ENCODE measurements at regions not wholly inside any gene's neighbourhood (a gene's known extent, or its start where the extent isn't known, plus 50 kb on each side); places are given as distances from the start of the nearest gene placed in this dataset.
"Not testable (repeated sequence)": the region's sequence is repeated elsewhere in the genome, so short reads cannot be mapped to it uniquely, and the experiment has no call there.

DNA sequence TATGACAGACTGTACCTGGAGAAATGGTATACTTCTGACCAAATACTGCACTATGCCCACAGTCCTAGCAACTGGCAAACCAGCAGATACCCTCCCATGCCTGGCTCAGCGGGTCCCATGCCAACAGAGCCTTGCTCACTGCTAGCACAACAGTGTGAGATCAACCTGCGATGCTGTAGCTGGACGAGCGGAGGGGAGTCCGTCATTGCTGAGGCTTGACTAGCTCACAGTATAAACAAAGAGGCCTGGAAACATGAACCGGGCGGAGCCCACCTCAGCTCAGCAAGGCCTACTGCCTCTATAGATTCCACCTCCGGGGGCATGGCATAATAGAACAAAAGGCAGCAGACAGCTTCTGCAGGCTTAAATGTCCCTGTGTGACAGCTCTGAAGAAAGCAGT is 93.2 kb upstream of the CAB39 start:
- no peak overlapping the region for H3K9ac ChIP-seq (replicated peaks; ENCODE audit: extremely low read depth, insufficient read depth, low read length)
- no peaks in the 10 kb centered on the region for H3K36me3 ChIP-seq (ENCODE audit: control insufficient read depth in 2 of 2, extremely low read depth in 1 of 2, insufficient read depth in 2 of 2, low read length in 2 of 2)
- no peak overlapping the region for H3K4me3 ChIP-seq (replicated peaks in 1 of 3; ENCODE audit: insufficient read depth in 1 of 3, low read depth in 1 of 3, low read length in 3 of 3)
- no peak for DNase-seq (ENCODE audit: low read depth, low spot score)
- CTCF ChIA-PET = interaction anchor here (0.8 to 1.5 kb wide), 4 partner anchors 179 to 611 kb away, joined by 3 read pairs; no protein-coding TSS in a partner anchor
- no peak overlapping the region for H3K27ac ChIP-seq (ENCODE audit: insufficient read depth, low read depth, low read length)
- no peak overlapping the region for H2AFZ ChIP-seq (ENCODE audit: low read depth, low read length)
- no peak for FAIRE-seq
- intact Hi-C loops (cut with micrococcal nuclease) (loop anchor here (10.0 kb wide), 1 partner anchor 825 kb away; no protein-coding TSS in a partner anchor), dilution Hi-C loops (cut with MboI; ENCODE audit: extremely low pct_ligation_motif_present, low sequenced_read_pairs) (no loop called here)
- BruUV-seq (replicated peaks) = no TSS peak
- H3K27me3 ChIP-seq (ENCODE audit: control insufficient read depth in 2 of 2, insufficient read depth in 2 of 2, low read length in 2 of 2) = peaks cover 0 to 3% of the 10 kb centered on the region in 2 experiments
- no peaks in the 10 kb centered on the region for H3K79me2 ChIP-seq (ENCODE audit: control insufficient read depth, insufficient read depth, low read length)
- H3K4me1 ChIP-seq (ENCODE audit: control insufficient read depth, extremely low read depth, insufficient read depth, low read length) = peaks cover 2% of the 10 kb centered on the region
- no peaks in the 10 kb centered on the region for H4K20me1 ChIP-seq (replicated peaks; ENCODE audit: control insufficient read depth, extremely low read depth, insufficient read depth, low read length)
- TF ChIP-seq POLR2A (IDR thresholded peaks at IDR 0.05; ENCODE audit: low read depth, low read length) = no peak
- TF ChIP-seq, protein P1, sequence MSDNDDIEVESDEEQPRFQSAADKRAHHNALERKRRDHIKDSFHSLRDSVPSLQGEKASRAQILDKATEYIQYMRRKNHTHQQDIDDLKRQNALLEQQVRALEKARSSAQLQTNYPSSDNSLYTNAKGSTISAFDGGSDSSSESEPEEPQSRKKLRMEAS (IDR thresholded peaks at IDR 0.05; ENCODE audit: insufficient read depth, insufficient read length) = no peak
- TF ChIP-seq FOS (IDR thresholded peaks at IDR 0.05; ENCODE audit: borderline replicate concordance, insufficient read depth, low read length) = no peak
- no peak for TF ChIP-seq POLR2AphosphoS5 (IDR thresholded peaks at IDR 0.05; ENCODE audit: insufficient read depth, low read depth, low read length)
- TF ChIP-seq MYC (IDR thresholded peaks at IDR 0.05; ENCODE audit: low read depth, low read length) = no peak
- TF ChIP-seq CTCF (IDR thresholded peaks at IDR 0.05; ENCODE audit: extremely low read depth in 1 of 2, insufficient read depth in 1 of 2, low read depth in 1 of 2, low read length in 2 of 2) = no peak
- no peak for TF ChIP-seq JUN (IDR thresholded peaks at IDR 0.05; ENCODE audit: borderline replicate concordance, insufficient read depth, insufficient read length, low read depth)
- no peak for TF ChIP-seq GATA2 (IDR thresholded peaks at IDR 0.05; ENCODE audit: insufficient read depth, insufficient read length, low read depth, low read length)
- TF ChIP-seq EZH2 (IDR thresholded peaks at IDR 0.05; ENCODE audit: borderline replicate concordance, low read depth, low read length, severe bottlenecking) = no peak
- H3K9me1 ChIP-seq (replicated peaks; ENCODE audit: control insufficient read depth, extremely low read depth, insufficient read depth, low read length) = no peaks in the 10 kb centered on the region
- no peak overlapping the region for H3K4me2 ChIP-seq (ENCODE audit: insufficient read depth, low read length)
- POLR2A ChIA-PET = no interaction called here
- no peaks in the 10 kb centered on the region for H3K9me3 ChIP-seq (replicated peaks; ENCODE audit: control insufficient read depth, insufficient read depth, low read length)

- BruUV-seq (replicated peaks); CTCF ChIA-PET; H3K4me2 ChIP-seq (ENCODE audit: insufficient read depth, low read length); DNase-seq (ENCODE audit: low read depth, low spot score); H3K4me3 ChIP-seq (replicated peaks in 1 of 3; ENCODE audit: insufficient read depth in 1 of 3, low read depth in 1 of 3, low read length in 3 of 3); FAIRE-seq; H3K9me3 ChIP-seq (replicated peaks; ENCODE audit: control insufficient read depth, insufficient read depth, low read length); dilution Hi-C loops (cut with MboI; ENCODE audit: extremely low pct_ligation_motif_present, low sequenced_read_pairs); H3K4me1 ChIP-seq (ENCODE audit: control insufficient read depth, extremely low read depth, insufficient read depth, low read length); H3K79me2 ChIP-seq (ENCODE audit: control insufficient read depth, insufficient read depth, low read length); H3K27ac ChIP-seq (ENCODE audit: insufficient read depth, low read depth, low read length); H2AFZ ChIP-seq (ENCODE audit: low read depth, low read length); intact Hi-C loops (cut with micrococcal nuclease); H3K27me3 ChIP-seq (ENCODE audit: control insufficient read depth in 2 of 2, insufficient read depth in 2 of 2, low read length in 2 of 2); H3K9ac ChIP-seq (replicated peaks; ENCODE audit: extremely low read depth, insufficient read depth, low read length); H4K20me1 ChIP-seq (replicated peaks; ENCODE audit: control insufficient read depth, extremely low read depth, insufficient read depth, low read length); H3K9me1 ChIP-seq (replicated peaks; ENCODE audit: control insufficient read depth, extremely low read depth, insufficient read depth, low read length); POLR2A ChIA-PET; H3K36me3 ChIP-seq (ENCODE audit: control insufficient read depth in 2 of 2, extremely low read depth in 1 of 2, insufficient read depth in 2 of 2, low read length in 2 of 2): not testable (repeated sequence)
Observed at GRCh38 chr2:230625220-230625619, 87.4 kb upstream of the CAB39 start.

DNA sequence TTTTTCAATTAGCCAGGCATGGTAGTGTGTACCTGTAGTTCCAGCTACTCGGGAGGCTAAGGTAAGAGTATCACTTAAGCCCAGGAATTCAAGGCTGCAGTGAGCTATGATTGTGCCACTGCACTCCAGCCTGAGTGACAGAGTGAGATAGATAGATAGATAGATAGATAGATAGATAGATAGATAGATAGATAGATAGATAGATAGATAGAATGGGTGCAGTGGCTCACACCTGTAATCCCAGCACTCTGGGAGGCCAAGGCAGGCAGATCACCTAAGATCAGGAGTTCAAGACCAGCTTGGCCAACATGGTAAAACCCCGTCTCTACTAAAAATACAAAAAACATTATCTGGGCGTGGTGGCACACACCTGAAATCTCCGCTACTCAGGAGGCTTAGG is 85.6 kb upstream of the CAB39 start:
- H3K27me3 ChIP-seq (ENCODE audit: control insufficient read depth in 2 of 2, insufficient read depth in 2 of 2, low read length in 2 of 2); H3K27ac ChIP-seq (ENCODE audit: insufficient read depth, low read depth, low read length); H3K9me3 ChIP-seq (replicated peaks; ENCODE audit: control insufficient read depth, insufficient read depth, low read length); H3K9ac ChIP-seq (replicated peaks; ENCODE audit: extremely low read depth, insufficient read depth, low read length); DNase-seq (ENCODE audit: low read depth, low spot score); H3K4me1 ChIP-seq (ENCODE audit: control insufficient read depth, extremely low read depth, insufficient read depth, low read length); H3K4me3 ChIP-seq (replicated peaks in 1 of 3; ENCODE audit: insufficient read depth in 1 of 3, low read depth in 1 of 3, low read length in 3 of 3); POLR2A ChIA-PET; intact Hi-C loops (cut with micrococcal nuclease); H4K20me1 ChIP-seq (replicated peaks; ENCODE audit: control insufficient read depth, extremely low read depth, insufficient read depth, low read length); BruUV-seq (replicated peaks); H3K79me2 ChIP-seq (ENCODE audit: control insufficient read depth, insufficient read depth, low read length); FAIRE-seq; H3K4me2 ChIP-seq (ENCODE audit: insufficient read depth, low read length); H3K36me3 ChIP-seq (ENCODE audit: control insufficient read depth in 2 of 2, extremely low read depth in 1 of 2, insufficient read depth in 2 of 2, low read length in 2 of 2); H2AFZ ChIP-seq (ENCODE audit: low read depth, low read length); dilution Hi-C loops (cut with MboI; ENCODE audit: extremely low pct_ligation_motif_present, low sequenced_read_pairs); H3K9me1 ChIP-seq (replicated peaks; ENCODE audit: control insufficient read depth, extremely low read depth, insufficient read depth, low read length): not testable (repeated sequence)
- CTCF ChIA-PET = interaction anchor here (1.7 kb wide), 1 partner anchor 172 kb away, joined by 9 read pairs; no protein-coding TSS in a partner anchor
